ENCODE measurements at regions not wholly inside any gene's neighbourhood (a gene's known extent, or its start where the extent isn't known, plus 50 kb on each side); places are given as distances from the start of the nearest gene placed in this dataset.

DNA sequence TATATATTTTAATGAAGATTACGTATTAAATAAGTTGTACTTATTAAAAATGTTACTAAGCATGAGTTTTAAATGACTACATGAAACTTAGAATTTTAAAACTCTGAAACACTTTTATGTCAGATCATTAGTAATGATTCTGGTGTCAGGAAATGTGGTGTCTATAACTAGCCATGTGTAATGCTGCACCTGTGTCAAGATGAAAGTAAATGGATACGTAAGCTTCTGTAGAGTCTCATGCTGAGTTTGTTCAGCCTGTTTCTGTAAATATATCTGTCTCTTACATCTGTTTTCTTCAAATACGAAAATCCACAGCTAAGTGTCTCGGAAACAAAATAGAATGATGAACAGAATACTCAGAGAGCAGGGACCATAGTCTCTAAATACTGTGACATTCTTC is 278.0 kb upstream of the SMC2 start:
- Histone ChIP-seq H3K4me1 (ENCODE audit: control insufficient read depth in 2 of 2, insufficient read depth in 2 of 2, low read length in 2 of 2) (no peaks in the 10 kb centered on the region), H3K27ac (ENCODE audit: low read depth, low read length) (no peak overlapping the region), H3K36me3 (ENCODE audit: control insufficient read depth in 2 of 3, insufficient read depth in 3 of 3, low read length in 3 of 3) (no peaks in the 10 kb centered on the region), H3K27me3 (ENCODE audit: control insufficient read depth in 2 of 2, insufficient read depth in 2 of 2, low read length in 2 of 2) (no peaks in the 10 kb centered on the region), H3K9me3 (ENCODE audit: control insufficient read depth in 2 of 3, low read length in 3 of 3) (no peaks in the 10 kb centered on the region), H3K4me3 (ENCODE audit: low read length) (no peak overlapping the region)
- intact Hi-C loops (cut with micrococcal nuclease): no loop called here
- Mint-ChIP-seq H3K4me1 (no peaks in the 10 kb centered on the region), H3K36me3 (no peaks in the 10 kb centered on the region), H3K27me3 (no peaks in the 10 kb centered on the region), H3K4me3 (no peak overlapping the region), H3K9me3 (peaks cover 0 to 10% (median 0%) of the 10 kb centered on the region in 11 donors), H3K27ac (no peak overlapping the region)
- ChIA-PET POLR2A (no interaction called here), CTCF (no interaction called here)
- no peak for DNase-seq
- ATAC-seq: no peak

DNA sequence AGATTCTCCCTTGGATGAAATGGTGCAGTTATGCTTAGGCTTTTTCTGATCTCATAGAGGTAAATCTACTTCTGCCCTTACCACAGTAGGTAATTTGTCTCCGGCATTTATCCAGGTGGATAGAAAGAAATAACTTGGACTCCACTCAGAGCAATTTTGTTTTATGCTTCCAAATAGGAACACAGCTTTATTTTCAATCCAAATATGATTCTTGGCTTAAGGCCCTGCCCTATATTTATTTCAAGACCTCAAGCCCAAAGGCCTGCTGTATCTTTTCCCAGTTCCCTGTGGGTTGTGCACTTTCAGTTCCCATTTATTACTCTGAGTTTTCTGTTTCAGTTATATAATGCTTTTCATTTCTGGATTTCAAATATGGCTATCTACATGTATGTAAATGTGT is 274.2 kb upstream of the SMC2 start:
- intact Hi-C loops (cut with micrococcal nuclease): no loop called here
- Histone ChIP-seq H3K9me3 (ENCODE audit: control insufficient read depth in 2 of 3, low read length in 3 of 3) (no peaks in the 10 kb centered on the region), H3K27ac (ENCODE audit: low read depth, low read length) (no peak overlapping the region), H3K36me3 (ENCODE audit: control insufficient read depth in 2 of 3, insufficient read depth in 3 of 3, low read length in 3 of 3) (no peaks in the 10 kb centered on the region), H3K4me1 (ENCODE audit: control insufficient read depth in 2 of 2, insufficient read depth in 2 of 2, low read length in 2 of 2) (no peaks in the 10 kb centered on the region), H3K27me3 (ENCODE audit: control insufficient read depth in 2 of 2, insufficient read depth in 2 of 2, low read length in 2 of 2) (no peaks in the 10 kb centered on the region), H3K4me3 (ENCODE audit: low read length) (no peak overlapping the region)
- Mint-ChIP-seq H3K36me3 (no peaks in the 10 kb centered on the region), H3K9me3 (peaks cover 0 to 2% (median 0%) of the 10 kb centered on the region in 11 donors), H3K27ac (no peak overlapping the region), H3K27me3 (no peaks in the 10 kb centered on the region), H3K4me1 (no peaks in the 10 kb centered on the region), H3K4me3 (no peak overlapping the region)
- ChIA-PET CTCF (no interaction called here), POLR2A (no interaction called here)
- ATAC-seq (no peak), DNase-seq (no peak)

DNA sequence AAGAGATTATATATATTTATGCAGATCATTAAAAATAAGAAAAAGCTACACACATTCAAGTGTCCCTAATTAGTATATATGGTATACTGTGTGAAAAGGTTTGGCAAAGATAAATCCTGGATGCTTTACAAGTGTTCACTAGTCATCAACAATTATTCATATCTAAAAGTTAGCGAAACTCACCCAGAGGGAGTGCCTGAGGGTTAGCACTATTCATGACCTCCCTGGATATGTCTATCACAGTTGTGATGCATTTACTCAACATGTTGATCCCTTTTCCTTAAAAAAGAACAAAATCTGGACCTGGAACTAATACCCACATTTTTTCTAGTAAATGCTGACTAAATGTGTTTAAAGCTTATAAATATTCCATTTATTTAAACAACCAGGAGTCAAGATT is 273.0 kb upstream of the SMC2 start:
- Histone ChIP-seq H3K27me3 (ENCODE audit: control insufficient read depth in 2 of 2, insufficient read depth in 2 of 2, low read length in 2 of 2) (no peaks in the 10 kb centered on the region), H3K36me3 (ENCODE audit: control insufficient read depth in 2 of 3, insufficient read depth in 3 of 3, low read length in 3 of 3) (no peaks in the 10 kb centered on the region), H3K4me1 (ENCODE audit: control insufficient read depth in 2 of 2, insufficient read depth in 2 of 2, low read length in 2 of 2) (no peaks in the 10 kb centered on the region), H3K4me3 (ENCODE audit: low read length) (no peak overlapping the region), H3K27ac (ENCODE audit: low read depth, low read length) (no peak overlapping the region), H3K9me3 (ENCODE audit: control insufficient read depth in 2 of 3, low read length in 3 of 3) (no peaks in the 10 kb centered on the region)
- Mint-ChIP-seq H3K36me3 (no peaks in the 10 kb centered on the region), H3K9me3 (peaks cover 0 to 2% (median 0%) of the 10 kb centered on the region in 11 donors), H3K27me3 (no peaks in the 10 kb centered on the region), H3K27ac (no peak overlapping the region), H3K4me1 (no peaks in the 10 kb centered on the region), H3K4me3 (no peak overlapping the region)
- ChIA-PET CTCF (no interaction called here), POLR2A (no interaction called here)
- intact Hi-C loops (cut with micrococcal nuclease): no loop called here
- DNase-seq (no peak), ATAC-seq (no peak)

- peaks cover 0 to 5% (median 0%) of the 10 kb centered on the region in 11 donors for H3K9me3 Mint-ChIP-seq
- intact Hi-C loops (cut with micrococcal nuclease): no loop called here
- H3K4me1 Mint-ChIP-seq: no peaks in the 10 kb centered on the region
- no peaks in the 10 kb centered on the region for H3K36me3 Mint-ChIP-seq
- no peaks in the 10 kb centered on the region for H3K27me3 ChIP-seq (ENCODE audit: control insufficient read depth in 2 of 2, insufficient read depth in 2 of 2, low read length in 2 of 2)
- DNase-seq (no peak), ATAC-seq (no peak)
- H3K4me3 Mint-ChIP-seq: no peak overlapping the region
- H3K27ac Mint-ChIP-seq: no peak overlapping the region
- H3K9me3 ChIP-seq (ENCODE audit: control insufficient read depth in 2 of 3, low read length in 3 of 3): no peaks in the 10 kb centered on the region
- H3K4me3 ChIP-seq (ENCODE audit: low read length): no peak overlapping the region
- peaks cover 0 to 4% (median 0%) of the 10 kb centered on the region in 5 donors for H3K27me3 Mint-ChIP-seq
- no peaks in the 10 kb centered on the region for H3K4me1 ChIP-seq (ENCODE audit: control insufficient read depth in 2 of 2, insufficient read depth in 2 of 2, low read length in 2 of 2)
- CTCF ChIA-PET: no interaction called here
- POLR2A ChIA-PET: interaction anchor here (0.7 kb wide), 1 partner anchor 47 kb away, joined by 3 read pairs; no protein-coding TSS in a partner anchor
- H3K27ac ChIP-seq (ENCODE audit: low read depth, low read length): no peak overlapping the region
- H3K36me3 ChIP-seq (ENCODE audit: control insufficient read depth in 2 of 3, insufficient read depth in 3 of 3, low read length in 3 of 3): no peaks in the 10 kb centered on the region
These were observed 256.2 kb upstream of the SMC2 start for GRCh38 chr9:103837940-103838339.

GRCh38 chr9:103839197-103839596 is 254.9 kb upstream of the SMC2 start:
- POLR2A ChIA-PET: no interaction called here
- Mint-ChIP-seq H3K4me3 (no peak overlapping the region), H3K36me3 (no peaks in the 10 kb centered on the region), H3K27ac (no peak overlapping the region), H3K9me3 (peaks cover 0 to 5% (median 0%) of the 10 kb centered on the region in 11 donors), H3K4me1 (no peaks in the 10 kb centered on the region), H3K27me3 (peaks cover 0 to 4% (median 0%) of the 10 kb centered on the region in 5 donors)
- no peaks in the 10 kb centered on the region for H3K4me1 ChIP-seq (ENCODE audit: control insufficient read depth in 2 of 2, insufficient read depth in 2 of 2, low read length in 2 of 2)
- H3K27me3 ChIP-seq (ENCODE audit: control insufficient read depth in 2 of 2, insufficient read depth in 2 of 2, low read length in 2 of 2): no peaks in the 10 kb centered on the region
- peaks cover 0 to 5% (median 0%) of the 10 kb centered on the region in 3 experiments for H3K9me3 ChIP-seq (ENCODE audit: control insufficient read depth in 2 of 3, low read length in 3 of 3)
- DNase-seq (no peak), ATAC-seq (no peak)
- H3K36me3 ChIP-seq (ENCODE audit: control insufficient read depth in 2 of 3, insufficient read depth in 3 of 3, low read length in 3 of 3): no peaks in the 10 kb centered on the region
- CTCF ChIA-PET: no interaction called here
- H3K27ac ChIP-seq (ENCODE audit: low read depth, low read length): no peak overlapping the region
- intact Hi-C loops (cut with micrococcal nuclease): no loop called here
- no peak overlapping the region for H3K4me3 ChIP-seq (ENCODE audit: low read length)

- no peak for DNase-seq
- H3K9me3 Mint-ChIP-seq: peaks cover 0 to 4% (median 0%) of the 10 kb centered on the region in 11 donors
- no peaks in the 10 kb centered on the region for H3K27me3 ChIP-seq (ENCODE audit: control insufficient read depth in 2 of 2, insufficient read depth in 2 of 2, low read length in 2 of 2)
- no peak overlapping the region for H3K27ac Mint-ChIP-seq
- CTCF ChIA-PET: no interaction called here
- H3K4me1 Mint-ChIP-seq: no peaks in the 10 kb centered on the region
- ATAC-seq: no peak
- H3K4me1 ChIP-seq (ENCODE audit: control insufficient read depth in 2 of 2, insufficient read depth in 2 of 2, low read length in 2 of 2): no peaks in the 10 kb centered on the region
- no peak overlapping the region for H3K27ac ChIP-seq (ENCODE audit: low read depth, low read length)
- H3K36me3 ChIP-seq (ENCODE audit: control insufficient read depth in 2 of 3, insufficient read depth in 3 of 3, low read length in 3 of 3): no peaks in the 10 kb centered on the region
- no peaks in the 10 kb centered on the region for H3K9me3 ChIP-seq (ENCODE audit: control insufficient read depth in 2 of 3, low read length in 3 of 3)
- H3K4me3 Mint-ChIP-seq: no peak overlapping the region
- no peak overlapping the region for H3K4me3 ChIP-seq (ENCODE audit: low read length)
- intact Hi-C loops (cut with micrococcal nuclease): no loop called here
- H3K27me3 Mint-ChIP-seq: no peaks in the 10 kb centered on the region
- POLR2A ChIA-PET: no interaction called here
- no peaks in the 10 kb centered on the region for H3K36me3 Mint-ChIP-seq
These were observed 226.2 kb upstream of the SMC2 start for GRCh38 chr9:103867886-103868285.

GRCh38 chr9:103872811-103873210 is 221.3 kb upstream of the SMC2 start:
- ATAC-seq (no peak), DNase-seq (no peak)
- H3K4me1 Mint-ChIP-seq: no peaks in the 10 kb centered on the region
- H3K9me3 Mint-ChIP-seq: peaks cover 0 to 4% (median 0%) of the 10 kb centered on the region in 11 donors
- intact Hi-C loops (cut with micrococcal nuclease): no loop called here
- Histone ChIP-seq H3K27me3 (ENCODE audit: control insufficient read depth in 2 of 2, insufficient read depth in 2 of 2, low read length in 2 of 2) (no peaks in the 10 kb centered on the region), H3K9me3 (ENCODE audit: control insufficient read depth in 2 of 3, low read length in 3 of 3) (no peaks in the 10 kb centered on the region), H3K27ac (ENCODE audit: low read depth, low read length) (no peak overlapping the region), H3K4me3 (ENCODE audit: low read length) (no peak overlapping the region), H3K4me1 (ENCODE audit: control insufficient read depth in 2 of 2, insufficient read depth in 2 of 2, low read length in 2 of 2) (no peaks in the 10 kb centered on the region), H3K36me3 (ENCODE audit: control insufficient read depth in 2 of 3, insufficient read depth in 3 of 3, low read length in 3 of 3) (no peaks in the 10 kb centered on the region)
- H3K4me3 Mint-ChIP-seq: no peak overlapping the region
- H3K27me3 Mint-ChIP-seq: peaks cover 0 to 4% (median 0%) of the 10 kb centered on the region in 5 donors
- ChIA-PET CTCF (no interaction called here), POLR2A (no interaction called here)
- H3K36me3 Mint-ChIP-seq: no peaks in the 10 kb centered on the region
- no peak overlapping the region for H3K27ac Mint-ChIP-seq

All from naive thymus-derived CD4-positive, alpha-beta T cell (primary cell).